ENCODE measurements at regions not wholly inside any gene's neighbourhood (a gene's known extent, or its start where the extent isn't known, plus 50 kb on each side); places are given as distances from the start of the nearest gene placed in this dataset.

DNA sequence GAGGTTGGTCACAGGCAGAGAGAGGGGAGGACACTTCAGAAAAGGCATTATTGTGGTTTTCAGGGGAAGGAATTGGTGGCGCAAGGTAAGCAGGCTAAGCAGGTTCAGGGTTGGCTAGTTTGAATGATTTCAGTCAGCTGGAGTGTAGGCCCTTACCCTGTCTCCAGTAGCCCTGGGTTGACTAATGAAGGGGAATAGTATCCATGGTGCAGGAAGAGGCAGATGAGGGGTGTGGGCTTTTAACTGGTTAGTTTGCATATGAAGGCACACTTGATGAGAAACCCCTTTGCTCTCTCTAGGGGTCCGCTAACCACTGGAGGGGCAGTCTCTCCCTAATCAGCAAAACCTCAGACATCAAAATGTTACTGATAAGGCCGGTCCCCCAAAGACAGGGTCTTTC, 249.7 kb downstream of the AASDHPPT start:
- DNase-seq = no peak
- H3K4me1 Mint-ChIP-seq (ENCODE audit: low read depth) = no peaks in the 10 kb centered on the region
- CTCF ChIA-PET = no interaction called here
- no peak overlapping the region for H3K27ac Mint-ChIP-seq
- H3K36me3 Mint-ChIP-seq (ENCODE audit: low read depth) = no peaks in the 10 kb centered on the region
- H3K4me3 Mint-ChIP-seq = no peak overlapping the region
- intact Hi-C loops (cut with micrococcal nuclease) = no loop called here
- H3K27me3 Mint-ChIP-seq (ENCODE audit: low read depth) = no peaks in the 10 kb centered on the region
- H3K9me3 Mint-ChIP-seq = peaks cover 2% of the 10 kb centered on the region

DNA sequence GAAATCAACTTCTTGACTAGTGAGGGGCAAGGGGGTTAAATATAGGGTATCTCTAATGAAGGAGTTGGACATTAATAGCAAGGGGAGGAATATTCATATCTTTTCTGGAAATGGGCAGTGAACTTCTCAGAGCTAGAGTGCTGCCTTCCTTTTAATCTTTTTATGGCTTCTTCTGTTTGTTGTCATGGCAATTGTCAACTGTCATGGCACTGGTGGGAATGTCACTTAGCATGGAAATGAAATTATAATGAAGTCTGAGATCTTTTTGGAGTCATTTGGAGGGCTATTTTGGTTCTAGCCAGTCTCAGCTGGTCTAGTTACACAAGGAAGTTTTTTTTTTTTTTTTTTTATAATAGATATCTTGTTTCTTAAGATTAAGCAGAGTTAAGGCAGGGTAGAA, 250.2 kb downstream of the AASDHPPT start:
- no peak for DNase-seq
- Mint-ChIP-seq H3K4me1 (ENCODE audit: low read depth) (no peaks in the 10 kb centered on the region), H3K27me3 (ENCODE audit: low read depth) (no peaks in the 10 kb centered on the region), H3K27ac (no peak overlapping the region), H3K4me3 (no peak overlapping the region), H3K36me3 (ENCODE audit: low read depth) (no peaks in the 10 kb centered on the region), H3K9me3 (peaks cover 2% of the 10 kb centered on the region)
- intact Hi-C loops (cut with micrococcal nuclease) = no loop called here
- CTCF ChIA-PET = no interaction called here

- no peaks in the 10 kb centered on the region for H3K27me3 Mint-ChIP-seq (ENCODE audit: low read depth)
- no peaks in the 10 kb centered on the region for H3K36me3 Mint-ChIP-seq (ENCODE audit: low read depth)
- no peaks in the 10 kb centered on the region for H3K4me1 Mint-ChIP-seq (ENCODE audit: low read depth)
- H3K4me3 Mint-ChIP-seq = no peak overlapping the region
- intact Hi-C loops (cut with micrococcal nuclease) = no loop called here
- CTCF ChIA-PET = no interaction called here
- peaks cover 3% of the 10 kb centered on the region for H3K9me3 Mint-ChIP-seq
- no peak overlapping the region for H3K27ac Mint-ChIP-seq
- DNase-seq = no peak
Measured at GRCh38 chr11:106329273-106330018, 252.0 kb downstream of the AASDHPPT start.

- H3K4me3 Mint-ChIP-seq = no peak overlapping the region
- no peaks in the 10 kb centered on the region for H3K27me3 Mint-ChIP-seq (ENCODE audit: low read depth)
- CTCF ChIA-PET = no interaction called here
- no peak overlapping the region for H3K27ac Mint-ChIP-seq
- DNase-seq = no peak
- H3K36me3 Mint-ChIP-seq (ENCODE audit: low read depth) = no peaks in the 10 kb centered on the region
- H3K9me3 Mint-ChIP-seq = peaks cover 3% of the 10 kb centered on the region
- intact Hi-C loops (cut with micrococcal nuclease) = no loop called here
- H3K4me1 Mint-ChIP-seq (ENCODE audit: low read depth) = no peaks in the 10 kb centered on the region
Measured at GRCh38 chr11:106331176-106331575, 253.7 kb downstream of the AASDHPPT start.

DNA sequence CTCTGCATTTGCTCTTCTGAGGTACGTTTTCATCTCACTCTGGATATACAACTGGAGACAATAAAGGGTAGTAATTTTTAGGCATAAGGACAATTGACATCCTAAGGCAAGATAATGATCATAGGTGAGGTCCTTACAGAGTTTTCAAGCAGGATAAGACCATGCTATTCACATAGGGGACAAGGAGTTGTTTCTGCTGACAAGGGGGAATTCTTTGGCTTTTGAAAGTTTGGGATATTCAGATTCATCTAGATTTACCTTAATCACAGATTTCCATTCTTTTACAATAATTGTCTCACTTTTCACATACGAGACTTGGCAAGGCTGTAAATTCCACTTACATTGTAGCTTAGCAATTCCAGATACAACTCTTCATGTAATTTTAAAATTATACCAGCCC, 256.2 kb downstream of the AASDHPPT start:
- CTCF ChIA-PET = no interaction called here
- no peaks in the 10 kb centered on the region for H3K4me1 Mint-ChIP-seq (ENCODE audit: low read depth)
- no peak for DNase-seq
- intact Hi-C loops (cut with micrococcal nuclease) = no loop called here
- no peaks in the 10 kb centered on the region for H3K27me3 Mint-ChIP-seq (ENCODE audit: low read depth)
- no peaks in the 10 kb centered on the region for H3K36me3 Mint-ChIP-seq (ENCODE audit: low read depth)
- no peak overlapping the region for H3K4me3 Mint-ChIP-seq
- peaks cover 1% of the 10 kb centered on the region for H3K9me3 Mint-ChIP-seq
- H3K27ac Mint-ChIP-seq = no peak overlapping the region

DNA sequence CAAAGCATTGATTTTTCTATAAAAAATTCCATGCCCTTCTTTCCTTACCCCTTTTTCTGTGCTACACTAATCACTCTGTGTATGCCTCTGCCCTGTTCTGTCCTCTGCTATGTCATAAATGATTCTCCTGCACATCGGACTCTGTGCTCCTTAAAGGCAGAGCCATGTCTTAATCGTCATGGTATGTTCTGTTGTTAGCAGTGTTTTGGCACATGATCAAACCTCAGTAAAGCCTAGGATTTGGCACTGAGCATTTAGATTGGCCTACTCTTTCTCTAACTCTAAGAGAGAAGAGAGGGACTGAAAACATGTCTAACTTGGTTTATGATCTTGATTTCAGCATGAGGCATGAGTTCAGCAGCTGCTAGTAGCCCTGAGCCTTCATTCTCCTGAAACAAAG, 266.9 kb downstream of the AASDHPPT start:
- Mint-ChIP-seq H3K27ac (no peak overlapping the region), H3K4me3 (no peak overlapping the region), H3K36me3 (ENCODE audit: low read depth) (no peaks in the 10 kb centered on the region), H3K27me3 (ENCODE audit: low read depth) (peaks cover 2% of the 10 kb centered on the region), H3K4me1 (ENCODE audit: low read depth) (no peaks in the 10 kb centered on the region), H3K9me3 (no peaks in the 10 kb centered on the region)
- DNase-seq = no peak
- intact Hi-C loops (cut with micrococcal nuclease) = no loop called here
- CTCF ChIA-PET = no interaction called here

DNA sequence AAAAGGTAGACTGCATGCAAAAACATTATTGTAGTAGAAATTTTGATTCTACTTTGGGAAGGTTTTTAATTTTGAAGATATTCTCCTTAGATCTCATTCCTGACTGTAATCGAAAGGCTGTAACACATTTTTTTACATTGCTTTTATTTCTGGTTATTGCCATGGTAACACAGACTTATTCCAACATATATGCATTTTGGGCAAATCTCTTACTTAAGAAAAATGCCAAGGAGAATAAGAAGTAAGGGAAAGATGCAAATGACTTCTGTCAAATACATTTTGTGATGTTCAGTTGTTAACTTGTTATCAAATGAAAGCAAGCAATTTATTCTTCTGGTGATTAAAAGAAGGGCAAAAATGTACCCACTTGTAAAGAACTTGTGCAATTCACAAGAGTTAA, 267.5 kb downstream of the AASDHPPT start:
- no peak for DNase-seq
- Mint-ChIP-seq H3K4me1 (ENCODE audit: low read depth) (no peaks in the 10 kb centered on the region), H3K27me3 (ENCODE audit: low read depth) (peaks cover 2% of the 10 kb centered on the region), H3K4me3 (no peak overlapping the region), H3K9me3 (no peaks in the 10 kb centered on the region), H3K27ac (no peak overlapping the region), H3K36me3 (ENCODE audit: low read depth) (no peaks in the 10 kb centered on the region)
- CTCF ChIA-PET = no interaction called here
- intact Hi-C loops (cut with micrococcal nuclease) = no loop called here

- Mint-ChIP-seq H3K4me1 (ENCODE audit: low read depth) (no peaks in the 10 kb centered on the region), H3K4me3 (no peak overlapping the region)
- intact Hi-C loops (cut with micrococcal nuclease) = no loop called here
Measured at GRCh38 chr11:106353031-106353430, 275.6 kb downstream of the AASDHPPT start.

GRCh38 chr11:106369224-106369623, 291.8 kb downstream of the AASDHPPT start:
- Mint-ChIP-seq H3K4me3 (no peak overlapping the region), H3K27me3 (ENCODE audit: low read depth) (no peaks in the 10 kb centered on the region), H3K27ac (no peak overlapping the region), H3K36me3 (ENCODE audit: low read depth) (no peaks in the 10 kb centered on the region), H3K9me3 (peaks cover 2% of the 10 kb centered on the region), H3K4me1 (ENCODE audit: low read depth) (no peaks in the 10 kb centered on the region)
- DNase-seq = no peak
- CTCF ChIA-PET = no interaction called here
- intact Hi-C loops (cut with micrococcal nuclease) = no loop called here

More at GRCh38 chr11:106353031-106353430, 275.6 kb downstream of the AASDHPPT start:
- Mint-ChIP-seq H3K27ac (no peak overlapping the region), H3K27me3 (ENCODE audit: low read depth) (no peaks in the 10 kb centered on the region), H3K9me3 (peaks cover 2% of the 10 kb centered on the region), H3K36me3 (ENCODE audit: low read depth) (no peaks in the 10 kb centered on the region)
- DNase-seq = no peak
- CTCF ChIA-PET = no interaction called here

DNA sequence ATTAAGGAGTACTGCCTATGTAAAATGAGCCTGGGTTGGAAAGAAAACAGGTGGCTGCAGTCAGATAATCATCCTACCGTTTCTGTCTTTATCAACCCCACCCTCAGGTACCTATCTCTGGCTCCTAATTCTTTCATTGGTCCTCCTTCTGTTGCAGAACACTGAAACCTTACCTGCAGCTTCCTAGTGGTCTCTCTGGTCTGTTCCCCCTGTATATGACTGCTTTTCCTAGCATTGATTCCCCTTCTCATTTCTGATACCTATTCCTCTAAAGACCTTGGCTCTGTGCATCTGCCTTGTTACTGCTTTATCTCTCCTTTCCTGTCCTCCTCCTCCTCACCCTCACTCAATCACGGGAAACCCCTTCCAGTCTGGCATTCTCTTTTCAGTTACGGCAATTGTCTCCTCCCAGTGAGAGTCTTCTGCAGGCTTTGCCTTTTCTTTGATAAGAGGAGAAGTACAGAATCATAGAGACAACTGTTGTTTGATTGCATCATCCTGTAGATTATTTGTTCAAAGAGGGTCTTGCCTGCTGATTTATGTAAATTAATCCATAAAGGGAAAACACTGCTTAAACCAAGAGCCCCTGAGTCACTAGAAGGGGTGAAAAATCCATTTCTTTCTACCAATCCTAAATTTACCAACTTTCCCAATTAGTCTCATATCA, 301.2 kb downstream of the AASDHPPT start:
- Mint-ChIP-seq H3K4me3 (no peak overlapping the region), H3K36me3 (ENCODE audit: low read depth) (no peaks in the 10 kb centered on the region), H3K27me3 (ENCODE audit: low read depth) (no peaks in the 10 kb centered on the region), H3K4me1 (ENCODE audit: low read depth) (no peaks in the 10 kb centered on the region), H3K27ac (no peak overlapping the region), H3K9me3 (no peaks in the 10 kb centered on the region)
- CTCF ChIA-PET = no interaction called here
- no peak for DNase-seq
- intact Hi-C loops (cut with micrococcal nuclease) = no loop called here

DNA sequence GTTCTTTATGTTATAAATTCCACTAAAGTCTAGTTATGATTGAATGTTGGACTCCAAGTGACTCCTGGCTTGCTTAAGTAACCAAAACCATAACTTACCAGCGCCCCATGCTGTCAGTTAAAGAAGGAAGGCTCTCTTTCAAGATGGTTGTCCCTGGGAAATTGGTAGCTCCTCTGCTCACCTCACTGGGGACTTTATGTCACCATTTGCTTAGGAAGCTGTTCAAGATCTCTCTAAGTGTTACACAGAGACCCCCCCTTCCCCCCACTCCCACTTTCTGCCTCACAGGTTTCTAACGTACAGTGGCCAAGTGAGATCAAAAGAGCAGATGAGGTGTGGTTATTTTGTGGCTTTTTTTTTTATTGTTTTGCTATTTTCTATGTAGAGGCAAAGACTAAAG, 301.8 kb downstream of the AASDHPPT start:
- intact Hi-C loops (cut with micrococcal nuclease) = no loop called here
- Mint-ChIP-seq H3K27ac (no peak overlapping the region), H3K27me3 (ENCODE audit: low read depth) (no peaks in the 10 kb centered on the region), H3K9me3 (no peaks in the 10 kb centered on the region), H3K4me1 (ENCODE audit: low read depth) (no peaks in the 10 kb centered on the region), H3K4me3 (no peak overlapping the region), H3K36me3 (ENCODE audit: low read depth) (no peaks in the 10 kb centered on the region)
- CTCF ChIA-PET = no interaction called here
- DNase-seq = no peak

DNA sequence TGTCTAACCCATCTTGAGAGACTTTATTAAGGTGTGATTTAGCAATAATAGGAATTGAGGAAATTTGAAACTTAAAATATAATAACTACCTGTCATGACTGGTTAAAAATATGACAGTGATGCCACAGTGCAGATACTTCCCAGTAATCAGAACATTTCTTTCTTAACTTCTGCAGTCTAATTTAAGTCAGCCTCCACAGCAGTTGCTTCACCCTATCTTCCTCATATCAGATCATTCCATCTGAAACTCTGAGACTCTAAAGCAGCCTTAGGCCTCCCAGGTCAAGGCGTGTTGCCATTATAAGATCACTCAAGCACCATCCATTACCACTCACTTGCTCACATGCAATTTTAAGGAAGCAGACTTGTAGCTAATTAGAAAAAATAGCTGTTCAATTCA, 302.2 kb downstream of the AASDHPPT start:
- Mint-ChIP-seq H3K4me3 (no peak overlapping the region), H3K4me1 (ENCODE audit: low read depth) (no peaks in the 10 kb centered on the region), H3K27ac (no peak overlapping the region), H3K36me3 (ENCODE audit: low read depth) (no peaks in the 10 kb centered on the region), H3K9me3 (no peaks in the 10 kb centered on the region), H3K27me3 (ENCODE audit: low read depth) (no peaks in the 10 kb centered on the region)
- intact Hi-C loops (cut with micrococcal nuclease) = no loop called here
- no peak for DNase-seq
- CTCF ChIA-PET = no interaction called here

DNA sequence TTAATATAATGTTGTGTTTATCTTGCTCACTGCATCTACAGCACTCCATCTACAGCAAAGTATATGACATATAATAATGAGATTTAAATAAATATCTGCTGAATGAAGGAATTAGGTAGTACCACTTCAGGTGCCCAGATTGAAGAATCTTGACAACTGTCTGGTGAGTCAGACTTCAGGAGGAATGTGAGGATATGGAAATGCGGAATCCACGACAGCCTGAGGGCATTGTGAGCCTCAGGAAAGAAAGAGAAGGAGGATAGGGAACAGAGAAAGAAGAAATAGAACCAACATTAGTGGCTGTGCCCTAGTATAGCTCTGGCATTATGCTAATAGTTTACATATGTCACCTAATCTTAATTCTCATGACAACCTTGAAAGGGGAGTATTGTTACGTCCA, 304.4 kb downstream of the AASDHPPT start:
- H3K36me3 Mint-ChIP-seq (ENCODE audit: low read depth) = no peaks in the 10 kb centered on the region
- H3K27ac Mint-ChIP-seq = no peak overlapping the region
- intact Hi-C loops (cut with micrococcal nuclease) = no loop called here
- DNase-seq = no peak
- H3K4me1 Mint-ChIP-seq (ENCODE audit: low read depth) = no peaks in the 10 kb centered on the region
- no peak overlapping the region for H3K4me3 Mint-ChIP-seq
- H3K27me3 Mint-ChIP-seq (ENCODE audit: low read depth) = no peaks in the 10 kb centered on the region
- CTCF ChIA-PET = no interaction called here
- H3K9me3 Mint-ChIP-seq = no peaks in the 10 kb centered on the region
